Heart left ventricle (tissue), 13 donors: ENCODE measurements at regions not wholly inside any gene's neighbourhood (a gene's known extent, or its start where the extent isn't known, plus 50 kb on each side); places are given as distances from the start of the nearest gene placed in this dataset.

Source experiments
- POLR2A ChIP-seq, 2 donors: fragments of 450-650 bp; IDR thresholded peaks; one replicate each; pipeline ENCODE4 v1.6.1; 2017; ENCODE audit warnings: antibody characterized with exemption in 2 of 2, mild to moderate bottlenecking in 2 of 2, moderate library complexity in 2 of 2
- TF ChIP-seq, protein P1 (sequence below), 12 donors: fragments of 200-600 bp; sonication (generic) in 4 of 12; IDR thresholded peaks; one replicate each; pipeline versions ENCODE4 v1.5.0 to v1.8.0; 2018 to 2022; ENCODE audit warnings: antibody characterized with exemption in 12 of 12, mild to moderate bottlenecking in 5 of 12
- donor health status: ischemic (EF 13 %, LVEDD 7.1; RV severe dilation, severe dysfunction).
- donor health status: DM: no; HTN: yes; CAD: no.
- donor health status: DM: no; HTN: no; CAD: no.
- donor health status: ischemic (EF 25% LVEDD 6.9; RV normal size, moderate dysfunction).
- donor health status: ischemic (EF 25% LVEDD 5.7; RV mildly dilated, moderate dysfunction).
- donor health status: ischemic (EF 35%, LVEDD 5.7; RV mildly dilated, moderate dysfunction).
- donor health status: nonischemic (EF 11% LVEDD 7.7; RV severe dilation, severe dysfunction).
- donor health status: DM: yes; HTN: yes; CAD: no.
- donor health status: PGD.
- donor health status: ischemic (EF 29% LVEDD 5.4; RV normal size, mild dysfunction).
- donor health status: nonischemic (EF 23%, LVEDD 6.1; RV moderate dilation, normal function).

DNA sequence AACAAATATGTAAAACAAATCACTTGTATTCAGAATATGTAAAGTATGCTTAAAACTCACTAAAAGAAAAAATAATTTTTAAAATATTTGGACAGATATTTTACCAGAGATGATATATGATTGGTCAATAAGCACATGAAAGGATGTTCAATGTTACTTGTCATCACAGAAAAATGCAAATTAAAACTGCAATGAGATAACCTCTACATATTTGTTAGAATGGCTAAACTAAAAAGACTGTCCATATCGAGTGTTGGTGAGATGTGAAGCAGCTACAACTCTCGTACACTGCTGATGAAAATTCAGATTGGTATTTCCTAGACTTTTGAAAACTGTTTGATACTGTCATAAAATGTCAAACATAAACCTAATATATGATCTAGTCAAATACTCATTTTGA lies 685.1 kb downstream of the DTWD2 start:
- TF ChIP-seq, protein P1, sequence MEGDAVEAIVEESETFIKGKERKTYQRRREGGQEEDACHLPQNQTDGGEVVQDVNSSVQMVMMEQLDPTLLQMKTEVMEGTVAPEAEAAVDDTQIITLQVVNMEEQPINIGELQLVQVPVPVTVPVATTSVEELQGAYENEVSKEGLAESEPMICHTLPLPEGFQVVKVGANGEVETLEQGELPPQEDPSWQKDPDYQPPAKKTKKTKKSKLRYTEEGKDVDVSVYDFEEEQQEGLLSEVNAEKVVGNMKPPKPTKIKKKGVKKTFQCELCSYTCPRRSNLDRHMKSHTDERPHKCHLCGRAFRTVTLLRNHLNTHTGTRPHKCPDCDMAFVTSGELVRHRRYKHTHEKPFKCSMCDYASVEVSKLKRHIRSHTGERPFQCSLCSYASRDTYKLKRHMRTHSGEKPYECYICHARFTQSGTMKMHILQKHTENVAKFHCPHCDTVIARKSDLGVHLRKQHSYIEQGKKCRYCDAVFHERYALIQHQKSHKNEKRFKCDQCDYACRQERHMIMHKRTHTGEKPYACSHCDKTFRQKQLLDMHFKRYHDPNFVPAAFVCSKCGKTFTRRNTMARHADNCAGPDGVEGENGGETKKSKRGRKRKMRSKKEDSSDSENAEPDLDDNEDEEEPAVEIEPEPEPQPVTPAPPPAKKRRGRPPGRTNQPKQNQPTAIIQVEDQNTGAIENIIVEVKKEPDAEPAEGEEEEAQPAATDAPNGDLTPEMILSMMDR (IDR thresholded peaks at IDR 0.05), result no peak
- TF ChIP-seq POLR2A (IDR thresholded peaks at IDR 0.05), result no peak
